ENCODE measurements at regions not wholly inside any gene's neighbourhood (a gene's known extent, or its start where the extent isn't known, plus 50 kb on each side); places are given as distances from the start of the nearest gene placed in this dataset.
"Not testable (repeated sequence)": the region's sequence is repeated elsewhere in the genome, so short reads cannot be mapped to it uniquely, and the experiment has no call there.

- Histone ChIP-seq H3K9me3 (ENCODE audit: control insufficient read depth, low read length) (no peaks in the 10 kb centered on the region), H3K4me1 (ENCODE audit: control insufficient read depth, insufficient read depth, low read length) (no peaks in the 10 kb centered on the region), H3K36me3 (ENCODE audit: control insufficient read depth, insufficient read depth, low read length) (no peaks in the 10 kb centered on the region), H3K27me3 (ENCODE audit: control insufficient read depth, insufficient read depth, low read length, poor library complexity, severe bottlenecking) (no peaks in the 10 kb centered on the region), H3K4me3 (ENCODE audit: low read length) (no peak overlapping the region), H3K9ac (ENCODE audit: extremely low read depth, low read length, poor library complexity, severe bottlenecking) (no peak overlapping the region), H3K27ac (ENCODE audit: low read depth, low read length) (no peak overlapping the region)
- Mint-ChIP-seq H3K36me3 (ENCODE audit: low read depth) (no peaks in the 10 kb centered on the region), H3K4me1 (peaks cover 12% of the 10 kb centered on the region), H3K4me3 (no peak overlapping the region), H3K27me3 (ENCODE audit: insufficient read depth) (no peaks in the 10 kb centered on the region), H3K9me3 (no peaks in the 10 kb centered on the region), H3K27ac (no peak overlapping the region)
- WGBS, 2 experiments (ENCODE audit: insufficient coverage in 1 of 2, insufficient read length in 1 of 2) = 93% methylated on average over 1 of the region's 1 CpG; no CpG with 5 or more reads in 1 of the 2 experiments
- no peak for TF ChIP-seq CTCF (conservative IDR thresholded peaks at IDR 0.05)
- DNase-seq = no peak
These were observed 81.0 kb upstream of the ZPLD1 start for GRCh38 chr3:102353805-102354204.

GRCh38 chr3:102354818-102355515 is 79.8 kb upstream of the ZPLD1 start:
- Histone ChIP-seq H3K36me3 (ENCODE audit: control insufficient read depth, insufficient read depth, low read length) (no peaks in the 10 kb centered on the region), H3K9ac (ENCODE audit: extremely low read depth, low read length, poor library complexity, severe bottlenecking) (no peak overlapping the region), H3K27ac (ENCODE audit: low read depth, low read length) (no peak overlapping the region), H3K27me3 (ENCODE audit: control insufficient read depth, insufficient read depth, low read length, poor library complexity, severe bottlenecking) (no peaks in the 10 kb centered on the region), H3K4me1 (ENCODE audit: control insufficient read depth, insufficient read depth, low read length) (no peaks in the 10 kb centered on the region), H3K9me3 (ENCODE audit: control insufficient read depth, low read length) (no peaks in the 10 kb centered on the region), H3K4me3 (ENCODE audit: low read length) (no peak overlapping the region)
- no peak for DNase-seq
- Mint-ChIP-seq H3K27me3 (ENCODE audit: insufficient read depth) (no peaks in the 10 kb centered on the region), H3K36me3 (ENCODE audit: low read depth) (no peaks in the 10 kb centered on the region), H3K4me3 (no peak overlapping the region), H3K9me3 (no peaks in the 10 kb centered on the region), H3K4me1 (peaks cover 12% of the 10 kb centered on the region), H3K27ac (no peak overlapping the region)
- no peak for TF ChIP-seq CTCF (conservative IDR thresholded peaks at IDR 0.05)

GRCh38 chr3:102356506-102356905 is 78.3 kb upstream of the ZPLD1 start:
- no peaks in the 10 kb centered on the region for H3K9me3 Mint-ChIP-seq
- no peak overlapping the region for H3K27ac Mint-ChIP-seq
- Histone ChIP-seq H3K9me3 (ENCODE audit: control insufficient read depth, low read length) (no peaks in the 10 kb centered on the region), H3K9ac (ENCODE audit: extremely low read depth, low read length, poor library complexity, severe bottlenecking) (no peak overlapping the region), H3K27me3 (ENCODE audit: control insufficient read depth, insufficient read depth, low read length, poor library complexity, severe bottlenecking) (no peaks in the 10 kb centered on the region), H3K4me1 (ENCODE audit: control insufficient read depth, insufficient read depth, low read length) (no peaks in the 10 kb centered on the region), H3K36me3 (ENCODE audit: control insufficient read depth, insufficient read depth, low read length) (no peaks in the 10 kb centered on the region), H3K27ac (ENCODE audit: low read depth, low read length) (no peak overlapping the region), H3K4me3 (ENCODE audit: low read length) (no peak overlapping the region)
- H3K27me3 Mint-ChIP-seq (ENCODE audit: insufficient read depth) = no peaks in the 10 kb centered on the region
- TF ChIP-seq CTCF (conservative IDR thresholded peaks at IDR 0.05) = no peak
- H3K4me3 Mint-ChIP-seq = no peak overlapping the region
- H3K36me3 Mint-ChIP-seq (ENCODE audit: low read depth) = no peaks in the 10 kb centered on the region
- DNase-seq = no peak
- WGBS, 2 experiments (ENCODE audit: insufficient coverage in 1 of 2, insufficient read length in 1 of 2) = 78% methylated on average over 2 of the region's 2 CpGs; no CpG with 5 or more reads in 1 of the 2 experiments
- peaks cover 12% of the 10 kb centered on the region for H3K4me1 Mint-ChIP-seq

GRCh38 chr3:102357313-102357712 is 77.5 kb upstream of the ZPLD1 start:
- H3K27ac ChIP-seq (ENCODE audit: low read depth, low read length); H3K4me3 Mint-ChIP-seq; H3K27me3 ChIP-seq (ENCODE audit: control insufficient read depth, insufficient read depth, low read length, poor library complexity, severe bottlenecking); H3K4me3 ChIP-seq (ENCODE audit: low read length); H3K36me3 ChIP-seq (ENCODE audit: control insufficient read depth, insufficient read depth, low read length); H3K9me3 Mint-ChIP-seq; H3K27me3 Mint-ChIP-seq (ENCODE audit: insufficient read depth); H3K36me3 Mint-ChIP-seq (ENCODE audit: low read depth); H3K9ac ChIP-seq (ENCODE audit: extremely low read depth, low read length, poor library complexity, severe bottlenecking); H3K9me3 ChIP-seq (ENCODE audit: control insufficient read depth, low read length); H3K4me1 ChIP-seq (ENCODE audit: control insufficient read depth, insufficient read depth, low read length); DNase-seq: not testable (repeated sequence)
- H3K4me1 Mint-ChIP-seq = peaks cover 12% of the 10 kb centered on the region
- H3K27ac Mint-ChIP-seq = peak overlapping the region; percentile 45
- WGBS, 2 experiments (ENCODE audit: insufficient coverage in 1 of 2, insufficient read length in 1 of 2) = 92 to 93% methylated on average over 2 to 7 of the region's 9 CpGs

All from endodermal cell (in vitro differentiated cells).